ENCODE measurements at regions not wholly inside any gene's neighbourhood (a gene's known extent, or its start where the extent isn't known, plus 50 kb on each side); places are given as distances from the start of the nearest gene placed in this dataset.

DNA sequence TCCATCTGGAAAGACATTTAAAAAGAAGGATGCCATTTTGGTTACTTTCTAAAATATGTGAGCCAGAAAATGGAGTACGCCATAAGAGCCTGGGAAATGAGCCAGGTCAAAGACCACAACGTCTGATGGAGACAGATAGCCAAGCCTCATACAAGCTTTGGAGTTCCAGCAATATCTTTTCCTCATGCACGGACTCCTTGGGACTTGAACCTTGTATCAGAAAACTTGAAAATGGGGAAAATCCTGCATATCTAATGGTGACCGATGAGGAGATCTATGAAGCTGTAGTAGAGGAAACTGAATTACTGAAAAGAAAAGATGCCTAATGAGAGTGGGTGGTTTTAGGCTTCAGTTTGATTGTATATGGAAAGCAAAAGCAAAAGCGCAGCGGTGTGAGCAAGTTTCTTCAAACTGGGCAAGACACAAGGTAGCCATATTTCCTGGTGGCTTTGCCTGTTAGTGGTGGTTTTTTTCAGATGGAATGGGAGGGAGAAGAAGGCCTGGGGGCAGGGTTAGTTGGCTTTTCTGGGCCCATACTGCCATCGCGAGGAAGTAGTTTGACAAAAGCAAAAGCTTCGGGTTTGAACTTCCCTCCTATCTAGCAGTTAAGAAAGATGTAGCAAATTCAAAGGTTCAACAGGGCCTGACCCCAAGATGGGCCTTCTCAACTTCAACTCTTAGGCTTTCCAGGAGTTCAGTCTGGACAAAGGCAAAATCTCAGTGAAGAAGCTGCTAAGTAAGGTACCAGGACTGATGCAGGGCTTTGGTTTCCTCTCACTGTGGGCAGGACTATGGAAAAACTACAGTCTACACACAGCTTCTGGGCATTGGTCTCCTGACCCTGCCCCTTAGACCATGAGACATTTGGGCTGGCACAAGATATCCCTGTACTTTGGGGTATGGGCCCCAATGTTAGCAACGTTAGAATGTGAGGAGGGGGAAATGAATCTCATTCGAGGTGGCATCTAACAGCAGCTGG is 210.0 kb upstream of the STK26 start:
- Histone ChIP-seq H3K36me3 (no peaks in the 10 kb centered on the region), H3K4me1 (no peaks in the 10 kb centered on the region), H3K9me3 (no peaks in the 10 kb centered on the region), H3K4me3 (peak overlapping the region in 3 of 4 donors; percentile 28 to 39 (median 34)), H3K27ac (peak overlapping the region; percentile 26 to 79 (median 70)), H3K27me3 (no peaks in the 10 kb centered on the region)
- no peak for TF ChIP-seq POLR2A (IDR thresholded peaks at IDR 0.05)
- peak in 1 of 2 donors; percentile 68 for TF ChIP-seq EP300 (IDR thresholded peaks at IDR 0.05)
- TF ChIP-seq, protein P1, sequence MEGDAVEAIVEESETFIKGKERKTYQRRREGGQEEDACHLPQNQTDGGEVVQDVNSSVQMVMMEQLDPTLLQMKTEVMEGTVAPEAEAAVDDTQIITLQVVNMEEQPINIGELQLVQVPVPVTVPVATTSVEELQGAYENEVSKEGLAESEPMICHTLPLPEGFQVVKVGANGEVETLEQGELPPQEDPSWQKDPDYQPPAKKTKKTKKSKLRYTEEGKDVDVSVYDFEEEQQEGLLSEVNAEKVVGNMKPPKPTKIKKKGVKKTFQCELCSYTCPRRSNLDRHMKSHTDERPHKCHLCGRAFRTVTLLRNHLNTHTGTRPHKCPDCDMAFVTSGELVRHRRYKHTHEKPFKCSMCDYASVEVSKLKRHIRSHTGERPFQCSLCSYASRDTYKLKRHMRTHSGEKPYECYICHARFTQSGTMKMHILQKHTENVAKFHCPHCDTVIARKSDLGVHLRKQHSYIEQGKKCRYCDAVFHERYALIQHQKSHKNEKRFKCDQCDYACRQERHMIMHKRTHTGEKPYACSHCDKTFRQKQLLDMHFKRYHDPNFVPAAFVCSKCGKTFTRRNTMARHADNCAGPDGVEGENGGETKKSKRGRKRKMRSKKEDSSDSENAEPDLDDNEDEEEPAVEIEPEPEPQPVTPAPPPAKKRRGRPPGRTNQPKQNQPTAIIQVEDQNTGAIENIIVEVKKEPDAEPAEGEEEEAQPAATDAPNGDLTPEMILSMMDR (IDR thresholded peaks at IDR 0.05): peak in 4 of 5 experiments; percentile 35 to 77 (median 56)
- peak in 1 of 2 donors; percentile 24 for DNase-seq (ENCODE audit: low spot score in 2 of 2)
- WGBS, 2 donors: 40 to 67% methylated on average over 11 of the region's 11 CpGs

DNA sequence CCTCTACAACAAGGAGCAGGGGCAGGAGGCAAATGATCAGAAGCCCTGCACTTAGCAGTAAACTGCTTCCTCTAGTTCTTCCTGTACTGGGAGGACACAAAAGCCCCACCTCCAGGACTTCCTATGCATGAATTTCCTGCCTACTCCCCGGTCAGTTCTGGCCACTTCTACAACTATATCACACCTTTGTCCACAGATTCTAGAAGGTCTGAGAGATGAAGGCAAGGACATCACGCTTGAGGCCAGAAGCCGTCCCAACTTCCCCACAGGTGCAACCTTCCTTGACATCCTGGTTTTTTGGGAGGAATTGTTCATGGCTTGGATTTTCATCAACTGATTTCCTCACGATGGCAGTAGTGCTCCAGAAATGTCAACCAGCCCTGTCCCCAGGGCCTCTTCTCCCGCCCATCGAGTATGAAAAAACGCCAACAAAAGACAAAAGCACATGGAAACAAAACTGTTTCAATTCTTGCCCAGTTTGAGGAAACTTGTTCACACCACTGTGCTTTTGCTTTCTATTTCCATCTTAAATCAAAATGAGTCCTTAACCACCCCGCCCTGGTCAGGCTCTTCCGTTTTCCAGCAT is 206.5 kb upstream of the STK26 start:
- H3K36me3 ChIP-seq: no peaks in the 10 kb centered on the region
- peak overlapping the region in 3 of 4 donors; percentile 21 to 32 (median 21) for H3K4me3 ChIP-seq
- WGBS, 2 donors: 29 to 35% methylated on average over 7 to 9 of the region's 9 CpGs
- no peaks in the 10 kb centered on the region for H3K4me1 ChIP-seq
- H3K9me3 ChIP-seq: no peaks in the 10 kb centered on the region
- peak in 1 of 2 donors; percentile 73 for DNase-seq (ENCODE audit: low spot score in 2 of 2)
- no peaks in the 10 kb centered on the region for H3K27me3 ChIP-seq
- H3K27ac ChIP-seq: peak overlapping the region in 3 of 4 donors; percentile 46 to 65 (median 54)
- TF ChIP-seq, protein P1 (IDR thresholded peaks at IDR 0.05): peak; percentile 21 to 85 (median 62)
- peak; percentile 62 to 72 for TF ChIP-seq EP300 (IDR thresholded peaks at IDR 0.05)
- no peak for TF ChIP-seq POLR2A (IDR thresholded peaks at IDR 0.05)

DNA sequence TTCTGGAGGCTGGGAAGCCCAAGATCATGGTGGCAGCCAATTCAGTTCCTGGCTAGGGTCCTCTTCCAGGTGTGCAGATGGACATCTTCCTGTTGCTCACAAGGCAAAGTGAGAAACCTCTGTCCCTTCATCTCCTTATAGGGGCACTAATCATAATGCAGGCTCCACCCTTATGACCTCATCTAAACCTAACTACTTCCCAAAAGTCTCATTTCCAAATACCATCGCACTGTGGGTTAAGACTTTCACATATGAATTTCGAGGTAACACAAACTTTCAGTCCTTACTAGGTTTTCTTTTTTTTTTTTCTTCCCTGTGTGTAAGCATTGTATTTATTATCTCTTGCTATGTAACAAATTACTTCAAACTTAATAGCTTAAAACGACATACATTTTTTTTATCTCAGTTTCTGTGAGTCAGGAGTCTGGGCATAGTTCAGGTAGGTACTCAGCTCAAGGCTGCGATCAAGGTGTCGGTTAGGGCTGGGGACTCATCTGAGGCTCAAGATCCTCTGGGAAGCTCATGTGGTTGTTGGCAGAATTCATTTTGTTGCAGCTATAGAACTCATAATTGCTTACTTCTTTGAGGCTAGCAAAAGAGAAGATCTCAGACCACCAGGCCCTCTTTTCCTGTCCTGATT is 204.7 kb upstream of the STK26 start:
- no peak overlapping the region for H3K27ac ChIP-seq

DNA sequence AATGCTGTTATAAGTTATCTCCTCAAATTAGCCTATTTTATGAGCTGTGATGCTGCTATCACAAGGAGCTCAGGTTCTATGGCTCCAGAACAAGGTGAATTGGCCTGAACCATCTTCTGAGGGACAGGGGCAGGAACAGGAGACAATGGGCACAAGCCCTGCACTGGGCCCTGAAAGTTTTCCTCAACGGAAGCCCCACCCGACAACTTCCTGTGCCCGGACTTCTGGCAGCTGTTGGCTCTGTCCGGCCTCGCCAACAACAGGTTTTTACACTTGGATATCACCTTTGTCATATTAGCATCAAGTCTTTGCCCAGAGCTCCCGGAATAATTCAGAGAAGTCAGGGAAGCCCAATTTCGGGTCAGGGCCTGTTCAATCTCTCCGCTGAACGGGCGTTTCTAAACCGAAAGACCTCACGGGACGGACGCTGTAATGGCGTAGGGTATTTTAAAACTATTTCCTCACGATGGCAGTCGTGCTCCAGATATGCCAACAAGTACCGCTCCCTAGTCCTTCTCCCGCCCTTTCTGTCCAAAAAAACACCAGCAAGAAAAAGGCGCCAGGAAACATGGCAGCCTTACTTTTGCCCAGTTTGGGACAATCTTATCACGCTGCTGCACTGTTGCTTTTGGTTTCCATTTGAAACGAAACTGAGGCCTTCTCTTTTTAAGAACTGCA is 201.0 kb upstream of the STK26 start:
- WGBS, 2 donors: 45 to 89% methylated on average over 22 of the region's 22 CpGs
- H3K4me3 ChIP-seq: peak overlapping the region in 2 of 4 donors; percentile 16 to 30
- H3K27ac ChIP-seq: peak overlapping the region in 2 of 4 donors; percentile 73 to 82

More for the DNA sequence above, 204.7 kb upstream of the STK26 start:
- Histone ChIP-seq H3K4me1 (no peaks in the 10 kb centered on the region), H3K27me3 (no peaks in the 10 kb centered on the region), H3K9me3 (no peaks in the 10 kb centered on the region), H3K4me3 (no peak overlapping the region), H3K36me3 (no peaks in the 10 kb centered on the region)
- DNase-seq (ENCODE audit: low spot score in 2 of 2): no peak
- TF ChIP-seq, protein P1 (IDR thresholded peaks at IDR 0.05): no peak
- TF ChIP-seq POLR2A (IDR thresholded peaks at IDR 0.05) (no peak), EP300 (IDR thresholded peaks at IDR 0.05) (no peak)
- WGBS, 2 donors: 75 to 83% methylated on average over 5 of the region's 5 CpGs

More for the DNA sequence above, 201.0 kb upstream of the STK26 start:
- no peaks in the 10 kb centered on the region for H3K27me3 ChIP-seq
- DNase-seq (ENCODE audit: low spot score in 2 of 2): no peak
- H3K4me1 ChIP-seq: no peaks in the 10 kb centered on the region
- H3K36me3 ChIP-seq: no peaks in the 10 kb centered on the region
- TF ChIP-seq, protein P1 (IDR thresholded peaks at IDR 0.05): peak in 4 of 5 experiments; percentile 22 to 86 (median 60)
- TF ChIP-seq EP300 (IDR thresholded peaks at IDR 0.05) (peak in 1 of 2 donors; percentile 26), POLR2A (IDR thresholded peaks at IDR 0.05) (no peak)
- H3K9me3 ChIP-seq: no peaks in the 10 kb centered on the region
